ENCODE measurements at regions not wholly inside any gene's neighbourhood (a gene's known extent, or its start where the extent isn't known, plus 50 kb on each side); places are given as distances from the start of the nearest gene placed in this dataset.

- TF ChIP-seq ZFP36 (IDR thresholded peaks at IDR 0.05; ENCODE audit: borderline replicate concordance, partially characterized antibody) = no peak
- no peak for TF ChIP-seq BHLHE40 (IDR thresholded peaks at IDR 0.05; ENCODE audit: low read depth, low read length)
- no peak for TF ChIP-seq SREBF2 (IDR thresholded peaks at IDR 0.05)
- no peak for TF ChIP-seq ESRRA (IDR thresholded peaks at IDR 0.05; ENCODE audit: borderline replicate concordance, low read length)
- no peak for TF ChIP-seq FOSL2 (IDR thresholded peaks at IDR 0.05)
- TF ChIP-seq FOSL2 (CRISPR knock-in tag; IDR thresholded peaks at IDR 0.05) = no peak
- TF ChIP-seq, protein P1, sequence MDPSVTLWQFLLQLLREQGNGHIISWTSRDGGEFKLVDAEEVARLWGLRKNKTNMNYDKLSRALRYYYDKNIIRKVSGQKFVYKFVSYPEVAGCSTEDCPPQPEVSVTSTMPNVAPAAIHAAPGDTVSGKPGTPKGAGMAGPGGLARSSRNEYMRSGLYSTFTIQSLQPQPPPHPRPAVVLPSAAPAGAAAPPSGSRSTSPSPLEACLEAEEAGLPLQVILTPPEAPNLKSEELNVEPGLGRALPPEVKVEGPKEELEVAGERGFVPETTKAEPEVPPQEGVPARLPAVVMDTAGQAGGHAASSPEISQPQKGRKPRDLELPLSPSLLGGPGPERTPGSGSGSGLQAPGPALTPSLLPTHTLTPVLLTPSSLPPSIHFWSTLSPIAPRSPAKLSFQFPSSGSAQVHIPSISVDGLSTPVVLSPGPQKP (IDR thresholded peaks at IDR 0.05; ENCODE audit: low read depth, low read length) = no peak
- TF ChIP-seq POLR2AphosphoS2 (conservative IDR thresholded peaks at IDR 0.05; ENCODE audit: low read length) = no peak
- TF ChIP-seq E2F6 (IDR thresholded peaks at IDR 0.05; ENCODE audit: borderline replicate concordance, low read depth) = no peak
- no peak for TF ChIP-seq REST (IDR thresholded peaks at IDR 0.05)
- no peak for TF ChIP-seq TP53 (CRISPR knock-in tag; IDR thresholded peaks at IDR 0.05)
- TF ChIP-seq TFCP2L1 (CRISPR knock-in tag; IDR thresholded peaks at IDR 0.05) = no peak
- TF ChIP-seq, protein P2, sequence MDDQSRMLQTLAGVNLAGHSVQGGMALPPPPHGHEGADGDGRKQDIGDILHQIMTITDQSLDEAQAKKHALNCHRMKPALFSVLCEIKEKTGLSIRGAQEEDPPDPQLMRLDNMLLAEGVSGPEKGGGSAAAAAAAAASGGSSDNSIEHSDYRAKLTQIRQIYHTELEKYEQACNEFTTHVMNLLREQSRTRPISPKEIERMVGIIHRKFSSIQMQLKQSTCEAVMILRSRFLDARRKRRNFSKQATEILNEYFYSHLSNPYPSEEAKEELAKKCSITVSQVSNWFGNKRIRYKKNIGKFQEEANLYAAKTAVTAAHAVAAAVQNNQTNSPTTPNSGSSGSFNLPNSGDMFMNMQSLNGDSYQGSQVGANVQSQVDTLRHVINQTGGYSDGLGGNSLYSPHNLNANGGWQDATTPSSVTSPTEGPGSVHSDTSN (IDR thresholded peaks at IDR 0.05) = no peak
- TF ChIP-seq MAFK (IDR thresholded peaks at IDR 0.05; ENCODE audit: partially characterized antibody) = no peak
- TF ChIP-seq JUNB (IDR thresholded peaks at IDR 0.05) = no peak
- TF ChIP-seq FOXS1 (CRISPR knock-in tag; IDR thresholded peaks at IDR 0.05) = no peak
- no peak for TF ChIP-seq BCL3 (IDR thresholded peaks at IDR 0.05)
- TF ChIP-seq MYC (IDR thresholded peaks at IDR 0.05; ENCODE audit: borderline replicate concordance, low read length) = no peak
- TF ChIP-seq CHD2 (IDR thresholded peaks at IDR 0.05; ENCODE audit: low read length, partially characterized antibody) = no peak
- ChIA-PET CTCF (no interaction called here), POLR2A (no interaction called here)
- no peaks in the 10 kb centered on the region for H3K4me1 ChIP-seq
- H3K27ac ChIP-seq = no peak overlapping the region
- no peaks in the 10 kb centered on the region; the same call in 2 of the 3 replicates for H3K9me3 ChIP-seq
- H3K4me2 ChIP-seq = no peak overlapping the region
- WGBS (ENCODE audit: missing lambda C conversion rate) = 13% methylated on average over 5 of the region's 5 CpGs
- no peak for FAIRE-seq
- no peak for DNase-seq (ENCODE audit: low read depth in 1 of 2, low spot score in 1 of 2)
- no peak overlapping the region for H3K4me3 ChIP-seq
- no peak for ATAC-seq
Measured at GRCh38 chr5:4832471-4832870, 307.7 kb upstream of the ADAMTS16 start.

- DNase-seq (ENCODE audit: low read depth in 1 of 2, low spot score in 1 of 2) (no peak), FAIRE-seq (no peak), ATAC-seq (no peak)
- H3K4me1 ChIP-seq = no peaks in the 10 kb centered on the region
- CTCF ChIA-PET = no interaction called here
- 0% methylated on average over 4 of the region's 4 CpGs for WGBS (ENCODE audit: missing lambda C conversion rate)
- POLR2A ChIA-PET = no interaction called here
- no peaks in the 10 kb centered on the region; the same call in 2 of the 3 replicates for H3K9me3 ChIP-seq
- no peak overlapping the region for H3K4me2 ChIP-seq
- H3K27ac ChIP-seq = no peak overlapping the region
- H3K4me3 ChIP-seq = no peak overlapping the region
- TF ChIP-seq ESRRA (IDR thresholded peaks at IDR 0.05; ENCODE audit: borderline replicate concordance, low read length) (no peak), MAFK (IDR thresholded peaks at IDR 0.05; ENCODE audit: partially characterized antibody) (no peak), BCL3 (IDR thresholded peaks at IDR 0.05) (no peak), KDM5A (IDR thresholded peaks at IDR 0.05) (no peak), EHMT2 (IDR thresholded peaks at IDR 0.05; ENCODE audit: low read depth) (no peak), RCOR1 (IDR thresholded peaks at IDR 0.05; ENCODE audit: low read depth, low read length) (no peak), RARB (CRISPR knock-in tag; IDR thresholded peaks at IDR 0.05) (no peak), TFCP2L1 (CRISPR knock-in tag; IDR thresholded peaks at IDR 0.05) (no peak), MAZ (IDR thresholded peaks at IDR 0.05; ENCODE audit: borderline replicate concordance, low read depth, low read length) (no peak), RFX5 (IDR thresholded peaks at IDR 0.05) (no peak), JUNB (IDR thresholded peaks at IDR 0.05) (no peak), CBX2 (IDR thresholded peaks at IDR 0.05; ENCODE audit: borderline replicate concordance, low read depth) (no peak), ZSCAN20 (CRISPR knock-in tag; IDR thresholded peaks at IDR 0.05) (no peak), SREBF2 (IDR thresholded peaks at IDR 0.05) (no peak)
- TF ChIP-seq, protein P3, sequence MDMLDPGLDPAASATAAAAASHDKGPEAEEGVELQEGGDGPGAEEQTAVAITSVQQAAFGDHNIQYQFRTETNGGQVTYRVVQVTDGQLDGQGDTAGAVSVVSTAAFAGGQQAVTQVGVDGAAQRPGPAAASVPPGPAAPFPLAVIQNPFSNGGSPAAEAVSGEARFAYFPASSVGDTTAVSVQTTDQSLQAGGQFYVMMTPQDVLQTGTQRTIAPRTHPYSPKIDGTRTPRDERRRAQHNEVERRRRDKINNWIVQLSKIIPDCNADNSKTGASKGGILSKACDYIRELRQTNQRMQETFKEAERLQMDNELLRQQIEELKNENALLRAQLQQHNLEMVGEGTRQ (IDR thresholded peaks at IDR 0.05) = no peak
Measured at GRCh38 chr5:4833104-4833738, 306.9 kb upstream of the ADAMTS16 start.
